ENCODE measurements at regions not wholly inside any gene's neighbourhood (a gene's known extent, or its start where the extent isn't known, plus 50 kb on each side); places are given as distances from the start of the nearest gene placed in this dataset.

GRCh38 chr6:155779456-155779855 is 323.8 kb upstream of the NOX3 start:
- no peak overlapping the region for H3K4me3 ChIP-seq (ENCODE audit: low read depth, low read length)
- DNase-seq (ENCODE audit: low read depth), result no peak
- TF ChIP-seq CTCF (IDR thresholded peaks at IDR 0.05; ENCODE audit: low read depth, low read length), result no peak

GRCh38 chr6:155778336-155778735 is 322.7 kb upstream of the NOX3 start:
- TF ChIP-seq MAX (IDR thresholded peaks at IDR 0.05; ENCODE audit: low read depth, low read length), result no peak
- no peak for TF ChIP-seq POLR2A (IDR thresholded peaks at IDR 0.05; ENCODE audit: extremely low read depth, insufficient read length)
- TF ChIP-seq CTCF (IDR thresholded peaks at IDR 0.05; ENCODE audit: low read depth, low read length), result no peak
- TF ChIP-seq MYC (IDR thresholded peaks at IDR 0.05; ENCODE audit: low read depth, low read length), result no peak
- H3K4me3 ChIP-seq (ENCODE audit: low read depth, low read length), result no peak overlapping the region
- no peak for DNase-seq (ENCODE audit: low read depth)

- no peak for DNase-seq (ENCODE audit: low read depth)
- no peak for TF ChIP-seq POLR2A (IDR thresholded peaks at IDR 0.05; ENCODE audit: extremely low read depth, insufficient read length)
- no peak for TF ChIP-seq CTCF (IDR thresholded peaks at IDR 0.05; ENCODE audit: low read depth, low read length)
- TF ChIP-seq MYC (IDR thresholded peaks at IDR 0.05; ENCODE audit: low read depth, low read length), result no peak
- no peak overlapping the region for H3K4me3 ChIP-seq (ENCODE audit: low read depth, low read length)
These were observed 316.2 kb upstream of the NOX3 start for GRCh38 chr6:155771822-155772221.

- no peak for DNase-seq (ENCODE audit: low read depth)
- TF ChIP-seq CTCF (IDR thresholded peaks at IDR 0.05; ENCODE audit: low read depth, low read length) (no peak), MYC (IDR thresholded peaks at IDR 0.05; ENCODE audit: low read depth, low read length) (no peak), POLR2A (IDR thresholded peaks at IDR 0.05; ENCODE audit: extremely low read depth, insufficient read length) (no peak), MAX (IDR thresholded peaks at IDR 0.05; ENCODE audit: low read depth, low read length) (no peak)
- no peak overlapping the region for H3K4me3 ChIP-seq (ENCODE audit: low read depth, low read length)
These were observed 315.2 kb upstream of the NOX3 start for GRCh38 chr6:155770856-155771255.

GRCh38 chr6:155770313-155770712 is 314.7 kb upstream of the NOX3 start:
- TF ChIP-seq POLR2A (IDR thresholded peaks at IDR 0.05; ENCODE audit: extremely low read depth, insufficient read length) (no peak), CTCF (IDR thresholded peaks at IDR 0.05; ENCODE audit: low read depth, low read length) (no peak), MYC (IDR thresholded peaks at IDR 0.05; ENCODE audit: low read depth, low read length) (no peak), MAX (IDR thresholded peaks at IDR 0.05; ENCODE audit: low read depth, low read length) (no peak)
- DNase-seq (ENCODE audit: low read depth), result no peak

GRCh38 chr6:155765275-155766194 is 309.9 kb upstream of the NOX3 start:
- DNase-seq (ENCODE audit: low read depth), result no peak

More at GRCh38 chr6:155770313-155770712, 314.7 kb upstream of the NOX3 start:
- H3K4me3 ChIP-seq (ENCODE audit: low read depth, low read length), result no peak overlapping the region

More at GRCh38 chr6:155765275-155766194, 309.9 kb upstream of the NOX3 start:
- H3K4me3 ChIP-seq (ENCODE audit: low read depth, low read length), result no peak overlapping the region
- TF ChIP-seq MAX (IDR thresholded peaks at IDR 0.05; ENCODE audit: low read depth, low read length) (no peak), CTCF (IDR thresholded peaks at IDR 0.05; ENCODE audit: low read depth, low read length) (no peak), POLR2A (IDR thresholded peaks at IDR 0.05; ENCODE audit: extremely low read depth, insufficient read length) (no peak), MYC (IDR thresholded peaks at IDR 0.05; ENCODE audit: low read depth, low read length) (no peak)
